AML-193 (cell line): ENCODE measurements at regions not wholly inside any gene's neighbourhood (a gene's known extent, or its start where the extent isn't known, plus 50 kb on each side); places are given as distances from the start of the nearest gene placed in this dataset.
"Not testable (repeated sequence)": the region's sequence is repeated elsewhere in the genome, so short reads cannot be mapped to it uniquely, and the experiment has no call there.

Experiments
- DNase-seq, 2 experiments: peaks; one replicate each; lab custom pipeline; 2025; lab: John Stamatoyannopoulos, UW

DNA sequence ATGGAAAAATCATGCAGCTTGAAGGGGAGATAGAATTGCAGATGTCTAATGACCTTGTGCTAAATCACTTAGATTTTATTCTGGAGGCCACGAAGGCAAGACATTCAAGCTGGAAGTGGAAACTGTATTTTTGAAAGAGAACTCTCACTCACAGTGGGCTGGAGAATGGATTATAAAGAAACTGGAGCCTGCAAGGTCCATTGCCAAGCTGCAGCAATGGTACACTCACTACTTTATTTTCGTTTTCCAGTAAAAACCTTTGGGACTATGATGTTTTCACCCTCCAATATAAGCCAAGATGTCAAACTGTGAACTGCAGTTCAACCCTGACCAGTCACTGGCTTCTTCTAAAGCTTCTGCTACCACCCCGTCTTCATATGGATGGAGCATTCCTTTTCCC, 62.0 kb downstream of the SKIDA1 start:
- DNase-seq, result no peak

DNA sequence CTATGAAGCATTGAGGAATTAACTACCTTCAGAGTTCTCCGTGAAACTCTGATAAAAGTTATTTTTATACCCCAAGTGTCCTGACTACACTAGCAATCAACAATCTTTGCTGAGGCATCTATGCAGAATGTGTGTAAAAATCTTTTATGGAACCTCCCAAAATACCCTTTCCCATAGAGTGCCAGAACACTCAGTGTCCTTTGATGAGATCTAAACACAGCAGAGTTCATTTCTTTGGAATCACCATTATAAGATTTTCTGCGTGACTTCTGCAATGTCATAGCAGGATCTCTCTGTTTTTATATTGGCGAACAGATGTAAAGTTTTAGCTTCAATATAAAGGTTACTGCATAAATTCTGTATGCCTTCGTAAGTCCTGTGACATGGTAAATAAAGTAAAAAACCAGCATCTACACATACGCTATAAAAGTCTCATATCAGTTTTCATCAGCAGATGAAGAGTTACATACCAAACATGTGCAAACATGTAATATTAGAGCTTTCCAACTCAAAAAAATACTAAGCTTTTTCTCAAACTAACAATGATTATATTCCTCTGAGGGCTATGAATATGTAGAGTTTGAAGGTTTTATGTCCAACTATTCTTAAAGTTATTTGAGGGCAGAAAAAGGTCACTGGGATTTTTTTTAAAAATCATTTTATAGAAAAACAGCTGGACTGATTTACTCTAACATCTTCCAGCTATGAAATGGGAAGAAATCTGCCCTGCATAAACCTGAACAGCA, 67.2 kb downstream of the SKIDA1 start:
- no peak for DNase-seq

GRCh38 chr10:21456160-21456559, 69.3 kb downstream of the SKIDA1 start:
- DNase-seq, result no peak

DNA sequence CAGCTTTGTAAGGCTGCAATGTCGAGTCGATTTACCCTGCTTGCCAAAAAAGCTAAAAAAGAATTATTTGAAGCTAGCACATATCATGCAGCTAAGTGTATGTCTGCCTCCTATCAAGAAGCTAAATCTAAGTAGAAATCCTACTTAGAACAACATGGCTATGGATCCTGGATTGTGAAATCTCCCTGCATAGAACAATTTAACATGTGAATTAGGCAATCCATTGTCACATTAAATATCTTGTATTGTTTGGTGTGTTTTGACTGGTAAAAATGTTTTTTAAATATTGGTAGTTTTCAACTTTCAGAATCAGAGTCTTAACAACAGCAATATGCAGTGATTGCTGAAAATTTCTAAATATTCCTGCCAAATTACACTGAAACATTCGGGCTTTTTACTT, 73.3 kb downstream of the SKIDA1 start:
- no peak for DNase-seq

DNA sequence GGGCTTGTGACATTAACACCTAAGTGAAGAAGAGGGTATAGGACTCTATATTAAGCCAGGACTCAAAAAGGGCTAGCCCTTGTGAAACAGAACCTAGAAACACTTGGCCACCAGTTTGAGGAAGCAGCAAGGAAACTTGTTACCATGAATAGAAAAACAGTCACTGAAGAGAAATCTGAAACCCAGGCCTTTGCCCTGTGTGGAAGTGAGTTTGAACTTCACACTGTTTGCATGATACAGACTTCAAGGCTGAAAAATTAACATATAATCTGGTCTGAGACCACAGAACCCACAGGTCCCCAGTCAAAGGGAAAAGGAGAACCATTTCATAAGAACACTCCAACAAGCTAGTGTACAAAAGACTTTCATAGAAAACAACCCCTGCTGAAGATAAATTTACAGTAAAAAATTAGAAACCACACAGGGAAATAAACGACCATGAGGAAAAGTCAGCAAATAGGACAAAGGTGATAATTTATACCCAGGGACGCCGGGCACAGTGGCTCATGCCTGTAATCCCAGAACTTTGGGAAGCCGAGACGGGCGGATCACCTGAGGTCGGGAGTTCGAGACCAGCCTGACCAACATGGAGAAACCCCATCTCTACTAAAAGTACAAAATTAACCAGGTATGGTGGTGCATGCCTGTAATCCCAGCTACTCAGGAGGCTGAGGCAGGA, 76.1 kb downstream of the SKIDA1 start:
- DNase-seq, result no peak

- DNase-seq, result no peak
These were observed 80.3 kb downstream of the SKIDA1 start for GRCh38 chr10:21445163-21445562.

- DNase-seq, result no peak
These were observed 83.9 kb downstream of the SKIDA1 start for GRCh38 chr10:21441625-21442024.

DNA sequence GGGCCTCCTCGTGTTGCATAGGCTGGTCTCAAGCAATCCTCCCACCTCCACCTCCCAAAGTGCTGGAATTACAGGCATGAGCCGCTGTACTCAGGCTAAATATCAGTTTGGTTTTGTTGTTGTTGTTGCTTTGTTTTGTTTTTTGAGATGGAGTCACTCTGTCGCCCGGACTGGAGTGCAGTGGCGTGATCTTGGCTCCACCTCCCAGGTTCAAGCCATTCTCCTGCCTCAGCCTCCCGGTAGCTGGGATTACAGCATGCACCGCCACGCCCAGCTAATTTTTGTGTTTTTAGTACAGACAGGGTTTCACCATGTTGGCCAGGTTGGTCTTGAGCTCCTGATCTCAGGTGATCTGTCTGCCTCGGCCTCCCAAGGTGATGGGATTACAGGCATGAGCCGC, 86.6 kb downstream of the SKIDA1 start:
- not testable (repeated sequence) for DNase-seq

GRCh38 chr10:21437770-21438382, 87.6 kb downstream of the SKIDA1 start:
- no peak for DNase-seq

GRCh38 chr10:21432266-21432665, 93.2 kb downstream of the SKIDA1 start:
- no peak for DNase-seq

DNA sequence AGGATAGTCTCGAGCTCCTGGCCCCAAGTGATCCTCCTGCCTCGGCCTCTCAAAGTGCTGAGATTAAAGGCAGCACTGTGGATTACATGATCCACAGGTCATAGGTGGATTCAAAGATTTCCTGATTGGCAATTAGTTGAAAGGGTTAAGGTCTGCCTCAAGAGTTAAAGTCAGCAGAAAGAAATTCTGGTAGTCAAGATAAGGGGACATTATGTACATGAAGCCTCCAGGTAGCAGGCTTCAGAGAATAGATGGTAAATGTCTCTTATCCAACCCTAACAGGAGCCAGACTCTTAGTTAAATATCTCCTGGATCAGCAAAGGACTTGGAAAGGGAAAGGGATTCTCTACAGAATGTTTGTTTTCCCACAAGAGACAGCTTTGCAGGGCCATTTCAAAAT, 93.7 kb downstream of the SKIDA1 start:
- DNase-seq, result no peak

DNA sequence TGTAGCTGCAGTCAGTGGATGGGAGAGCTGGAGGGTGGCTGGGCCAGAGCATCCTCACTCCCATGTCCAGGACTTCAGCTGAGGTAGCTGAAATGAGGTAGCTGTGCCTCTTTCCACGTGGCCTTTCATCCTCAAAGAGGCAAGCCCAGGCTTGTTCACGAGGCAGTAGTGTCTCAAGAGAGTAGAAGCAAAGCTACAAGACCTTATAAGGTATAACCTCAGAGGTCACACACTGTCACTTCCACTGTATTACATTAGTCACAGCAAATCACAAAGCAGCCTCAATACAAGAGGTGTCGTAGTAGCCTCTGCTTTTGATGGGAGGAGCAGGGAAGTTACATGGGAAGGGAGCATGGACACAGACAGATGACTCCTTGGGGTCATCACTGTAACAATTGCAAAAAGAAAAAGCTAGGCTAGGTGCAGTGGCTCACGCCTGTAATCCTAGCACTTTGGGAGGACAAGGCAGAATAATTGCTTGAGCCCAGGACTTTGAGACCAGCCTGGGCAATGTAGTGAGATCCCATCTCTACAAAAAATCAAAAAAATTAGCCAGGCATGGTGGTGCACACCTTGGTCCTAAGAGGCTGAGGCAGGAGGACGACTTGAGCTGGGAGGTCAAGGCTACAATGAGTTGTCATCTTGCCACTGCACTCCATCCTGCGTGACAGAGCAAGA, 97.5 kb downstream of the SKIDA1 start:
- no peak for DNase-seq

DNA sequence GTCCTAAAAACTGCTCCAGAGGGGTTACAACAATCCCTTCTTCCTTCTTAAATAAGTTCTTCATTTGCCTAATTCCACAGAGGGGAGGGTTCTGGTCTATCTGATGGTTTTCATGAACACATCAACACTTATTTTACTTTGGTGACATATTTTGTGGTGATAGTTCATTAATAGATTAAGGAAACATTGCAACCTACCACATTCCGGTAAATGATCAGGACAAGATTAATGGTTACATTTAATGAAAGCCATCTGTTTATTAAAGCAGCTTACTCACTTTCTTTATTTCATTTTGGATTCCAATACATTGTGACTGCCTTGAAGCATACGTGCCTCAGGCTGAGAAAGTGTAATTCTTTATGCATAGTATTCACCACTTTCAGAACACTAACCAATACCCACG, 101.0 kb downstream of the SKIDA1 start:
- DNase-seq, result no peak

- DNase-seq, result no peak
These were observed 101.6 kb downstream of the SKIDA1 start for GRCh38 chr10:21423850-21424249.

- no peak for DNase-seq
These were observed 102.1 kb downstream of the SKIDA1 start for GRCh38 chr10:21423338-21423737.

DNA sequence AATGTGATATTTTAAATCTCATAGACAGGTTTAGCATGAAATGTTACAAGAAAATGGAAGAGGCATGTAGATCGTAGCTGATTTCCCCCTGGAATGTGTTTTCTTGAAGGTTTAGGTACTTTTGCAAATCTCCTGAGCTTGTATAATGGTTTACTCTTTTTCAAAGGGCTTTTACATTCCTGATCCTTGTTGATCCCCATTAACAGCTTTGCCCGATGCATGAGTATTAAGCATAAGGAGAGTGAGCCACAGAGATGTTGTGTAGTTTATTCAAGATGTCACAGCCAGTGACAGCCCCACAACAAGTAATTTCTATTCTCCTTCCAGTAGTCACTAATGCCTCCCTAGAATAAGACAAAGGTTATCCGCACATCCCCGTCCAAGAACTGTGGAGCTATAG, 103.7 kb downstream of the SKIDA1 start:
- no peak for DNase-seq

DNA sequence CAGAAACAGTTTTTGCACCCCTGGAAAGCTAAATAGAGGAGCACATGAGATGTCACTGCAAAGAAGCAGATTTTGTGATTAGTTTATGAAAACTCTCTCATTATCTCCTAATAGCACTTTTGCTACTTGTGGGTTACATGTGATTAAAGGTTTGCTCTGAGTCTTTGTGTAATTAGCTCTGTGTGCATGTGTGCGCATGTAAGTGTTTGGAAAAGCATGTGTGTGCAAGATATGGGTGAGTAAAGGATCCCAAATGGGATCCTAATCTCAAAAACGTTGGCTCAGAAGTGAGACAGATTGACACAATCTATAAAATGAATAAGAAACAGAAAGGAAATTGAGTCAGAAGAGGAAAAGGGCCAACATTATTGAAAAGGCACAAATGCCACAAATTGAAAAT, 104.5 kb downstream of the SKIDA1 start:
- no peak for DNase-seq

DNA sequence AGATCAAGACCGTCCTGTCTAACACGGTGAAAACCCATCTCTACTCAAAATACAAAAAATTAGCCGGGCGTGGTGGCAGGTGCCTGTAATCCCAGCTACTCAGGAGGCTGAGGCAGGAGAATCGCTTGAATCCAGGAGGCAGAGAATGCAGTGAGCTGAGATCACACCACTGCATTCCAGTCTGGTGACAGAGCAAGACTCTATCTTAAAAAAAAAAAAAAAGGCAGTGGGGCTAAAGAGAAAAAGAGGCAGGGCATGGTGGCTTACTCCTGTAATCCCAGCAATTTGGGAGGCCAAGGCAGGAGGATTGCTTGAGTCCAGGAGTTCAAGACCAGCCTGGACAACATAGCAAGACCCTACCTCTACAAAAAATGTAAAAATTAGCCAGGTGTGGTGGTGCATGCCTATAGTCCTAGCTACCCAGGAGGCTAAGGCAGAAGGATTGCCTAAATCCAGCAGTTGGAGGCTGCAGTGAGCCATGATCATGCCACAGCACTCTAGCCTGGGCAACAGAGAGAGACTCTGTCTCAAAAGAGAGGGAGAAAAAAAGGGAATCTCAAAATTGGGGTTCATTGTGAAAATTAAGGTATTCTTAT, 106.4 kb downstream of the SKIDA1 start:
- not testable (repeated sequence) for DNase-seq

DNA sequence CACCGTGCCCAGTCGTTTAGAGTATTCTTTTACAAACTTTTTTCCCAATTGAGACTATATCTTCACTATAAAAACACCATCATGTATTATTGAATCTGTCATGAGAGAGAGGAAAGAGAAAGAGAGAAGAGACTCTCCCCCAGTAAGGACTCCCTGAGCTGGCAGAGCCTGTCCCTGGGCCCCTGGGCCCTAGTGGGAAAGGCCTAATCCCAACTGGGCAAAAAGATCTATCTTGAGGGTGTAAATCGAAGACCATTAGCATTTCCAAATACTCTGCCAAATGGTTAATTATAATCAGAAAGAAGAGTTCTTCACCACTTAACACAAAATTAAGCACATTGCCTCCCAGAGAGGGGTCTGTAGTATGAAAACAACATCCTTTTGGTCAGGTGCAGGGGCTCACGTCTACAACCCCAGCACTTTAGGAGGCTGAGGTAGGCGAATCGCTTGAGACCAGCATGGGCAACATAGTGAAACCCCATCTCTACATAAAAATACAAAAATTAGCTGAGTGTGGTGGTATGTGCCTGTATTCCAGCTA, 108.2 kb downstream of the SKIDA1 start:
- no peak for DNase-seq

GRCh38 chr10:21413680-21414079, 111.8 kb downstream of the SKIDA1 start:
- DNase-seq, result no peak

- DNase-seq, result no peak
These were observed 112.2 kb downstream of the SKIDA1 start for GRCh38 chr10:21413268-21413667.

GRCh38 chr10:21406595-21407193, 118.8 kb downstream of the SKIDA1 start:
- no peak for DNase-seq
